ENCODE measurements at regions not wholly inside any gene's neighbourhood (a gene's known extent, or its start where the extent isn't known, plus 50 kb on each side); places are given as distances from the start of the nearest gene placed in this dataset.

DNA sequence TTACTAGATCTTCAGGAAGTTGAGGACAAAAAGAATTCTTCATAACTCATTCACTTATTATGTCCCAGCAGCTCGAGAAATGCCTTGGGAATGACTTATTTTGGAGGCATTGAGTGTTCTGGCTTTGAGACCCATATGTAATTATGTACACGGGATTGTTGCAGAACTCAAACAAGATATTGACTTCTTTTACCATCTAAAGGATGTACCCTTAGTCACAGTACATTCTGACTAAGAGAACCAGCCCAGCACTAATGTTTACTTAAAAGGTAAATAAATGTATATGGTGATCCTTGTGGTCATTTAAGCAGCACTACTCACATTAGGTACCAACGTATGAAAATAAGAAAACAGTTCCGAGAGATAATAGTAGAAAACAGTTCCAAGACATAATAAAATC, 268.9 kb downstream of the ADCYAP1 start:
- TF ChIP-seq POLR2AphosphoS5 (IDR thresholded peaks at IDR 0.05; ENCODE audit: low read depth, low read length) (no peak), POU2F2 (IDR thresholded peaks at IDR 0.05; ENCODE audit: low read depth, low read length) (no peak), POLR2A (IDR thresholded peaks at IDR 0.05; ENCODE audit: low read depth, low read length) (no peak), TAF1 (IDR thresholded peaks at IDR 0.05; ENCODE audit: low read depth, low read length) (no peak), SPI1 (IDR thresholded peaks at IDR 0.05; ENCODE audit: low read depth, low read length) (no peak)

All from GM12891 (cell line).